ENCODE measurements at regions not wholly inside any gene's neighbourhood (a gene's known extent, or its start where the extent isn't known, plus 50 kb on each side); places are given as distances from the start of the nearest gene placed in this dataset.
"Not testable (repeated sequence)": the region's sequence is repeated elsewhere in the genome, so short reads cannot be mapped to it uniquely, and the experiment has no call there.

GRCh38 chr5:85515588-85515987 lies 1102.2 kb upstream of the COX7C start:
- H3K27me3 ChIP-seq (ENCODE audit: control insufficient read depth in 1 of 2, insufficient read depth in 2 of 2, low read length in 2 of 2) = no peaks in the 10 kb centered on the region
- no peaks in the 10 kb centered on the region for H3K36me3 ChIP-seq (ENCODE audit: control insufficient read depth in 2 of 2, insufficient read depth in 2 of 2, low read length in 2 of 2)
- H3K4me3 ChIP-seq (ENCODE audit: low read length in 2 of 2) = no peak overlapping the region
- no peak overlapping the region for H3K9ac ChIP-seq (ENCODE audit: low read length in 2 of 2)
- H3K4me1 ChIP-seq (ENCODE audit: control insufficient read depth, insufficient read depth, low read length) = no peaks in the 10 kb centered on the region
- no peak overlapping the region for H3K27ac ChIP-seq (ENCODE audit: low read length)
- H3K9me3 ChIP-seq (ENCODE audit: control insufficient read depth in 2 of 2, low read length in 2 of 2) = no peaks in the 10 kb centered on the region

DNA sequence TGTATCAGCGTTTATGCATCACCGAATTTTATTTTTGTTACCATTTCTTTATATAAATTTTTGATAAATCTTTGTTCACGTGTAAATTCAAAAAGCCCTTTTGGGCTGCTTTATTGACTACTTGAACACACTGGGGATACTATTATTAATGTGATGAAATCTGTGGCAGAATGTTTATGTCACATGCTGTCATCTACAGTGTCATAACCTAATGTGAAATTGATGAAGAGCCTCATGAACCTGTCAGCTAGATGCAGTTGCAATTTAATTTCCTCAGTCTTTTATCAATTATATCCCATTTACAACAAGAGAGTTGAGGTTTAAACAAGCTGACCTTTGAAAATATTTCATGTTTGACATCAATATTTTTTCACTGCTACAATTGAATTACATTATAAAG lies 1100.4 kb upstream of the COX7C start:
- Histone ChIP-seq H3K9ac (ENCODE audit: low read length in 2 of 2) (no peak overlapping the region), H3K4me1 (ENCODE audit: control insufficient read depth, insufficient read depth, low read length) (no peaks in the 10 kb centered on the region), H3K27ac (ENCODE audit: low read length) (no peak overlapping the region), H3K9me3 (ENCODE audit: control insufficient read depth in 2 of 2, low read length in 2 of 2) (no peaks in the 10 kb centered on the region), H3K4me3 (ENCODE audit: low read length in 2 of 2) (no peak overlapping the region), H3K36me3 (ENCODE audit: control insufficient read depth in 2 of 2, insufficient read depth in 2 of 2, low read length in 2 of 2) (no peaks in the 10 kb centered on the region), H3K27me3 (ENCODE audit: control insufficient read depth in 1 of 2, insufficient read depth in 2 of 2, low read length in 2 of 2) (no peaks in the 10 kb centered on the region)

DNA sequence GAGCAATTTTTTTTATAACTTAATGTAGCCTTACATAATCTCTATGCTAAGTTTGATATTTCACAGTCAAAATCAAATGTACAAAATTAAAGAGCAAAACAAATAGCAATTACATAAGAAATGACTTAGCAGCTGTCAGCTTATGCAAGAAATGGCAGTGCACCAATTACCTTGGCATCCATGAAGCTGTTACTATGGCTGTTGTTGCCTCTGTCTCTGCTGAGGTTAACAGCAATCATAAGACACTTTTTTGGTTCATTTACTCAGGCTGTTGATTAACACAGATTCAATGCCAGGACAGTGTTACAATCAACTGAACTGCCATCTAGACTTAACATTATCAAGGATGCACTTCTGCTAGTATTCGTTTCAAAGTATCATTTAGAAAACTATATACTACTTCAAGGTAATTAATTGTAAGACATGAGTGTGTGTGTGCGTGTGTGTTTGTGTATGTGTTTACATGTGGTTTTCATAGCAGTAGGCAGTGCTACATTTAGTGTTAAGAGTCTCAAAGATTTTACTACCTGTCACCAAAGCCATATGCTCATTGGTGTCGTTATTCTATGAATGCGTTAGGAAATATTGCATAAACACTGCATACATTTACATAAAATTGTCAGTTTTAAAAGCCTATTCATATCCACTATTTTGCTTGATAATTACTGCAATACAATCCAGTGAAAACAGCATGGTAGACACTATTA lies 1084.2 kb upstream of the COX7C start:
- Histone ChIP-seq H3K4me3 (ENCODE audit: low read length in 2 of 2) (no peak overlapping the region), H3K36me3 (ENCODE audit: control insufficient read depth in 2 of 2, insufficient read depth in 2 of 2, low read length in 2 of 2) (no peaks in the 10 kb centered on the region), H3K9me3 (ENCODE audit: control insufficient read depth in 2 of 2, low read length in 2 of 2) (no peaks in the 10 kb centered on the region), H3K9ac (ENCODE audit: low read length in 2 of 2) (no peak overlapping the region), H3K27ac (ENCODE audit: low read length) (no peak overlapping the region), H3K4me1 (ENCODE audit: control insufficient read depth, insufficient read depth, low read length) (no peaks in the 10 kb centered on the region), H3K27me3 (ENCODE audit: control insufficient read depth in 1 of 2, insufficient read depth in 2 of 2, low read length in 2 of 2) (no peaks in the 10 kb centered on the region)

DNA sequence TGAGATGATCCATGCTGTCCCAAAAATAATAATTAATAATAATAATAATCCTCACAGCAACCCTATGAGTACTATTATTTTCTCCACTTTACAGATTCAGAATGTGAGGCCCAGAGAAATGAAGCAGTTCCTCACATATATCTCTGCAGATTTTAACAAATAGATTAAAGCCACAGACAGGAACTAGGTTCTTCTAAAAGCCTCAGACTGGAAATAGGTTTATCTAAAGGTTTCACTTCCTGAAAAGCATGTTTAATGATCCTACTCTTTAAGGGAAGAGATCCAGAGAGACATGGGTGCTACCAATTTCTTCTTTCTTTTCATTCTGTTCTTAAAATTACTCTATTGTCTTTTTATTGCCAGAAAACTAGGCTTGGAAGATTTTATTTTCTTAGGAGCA lies 1079.4 kb upstream of the COX7C start:
- H3K4me1 ChIP-seq (ENCODE audit: control insufficient read depth, insufficient read depth, low read length) = no peaks in the 10 kb centered on the region
- H3K36me3 ChIP-seq (ENCODE audit: control insufficient read depth in 2 of 2, insufficient read depth in 2 of 2, low read length in 2 of 2) = no peaks in the 10 kb centered on the region
- H3K9ac ChIP-seq (ENCODE audit: low read length in 2 of 2) = no peak overlapping the region
- H3K27ac ChIP-seq (ENCODE audit: low read length) = no peak overlapping the region
- no peak overlapping the region for H3K4me3 ChIP-seq (ENCODE audit: low read length in 2 of 2)
- H3K27me3 ChIP-seq (ENCODE audit: control insufficient read depth in 1 of 2, insufficient read depth in 2 of 2, low read length in 2 of 2) = no peaks in the 10 kb centered on the region
- no peaks in the 10 kb centered on the region for H3K9me3 ChIP-seq (ENCODE audit: control insufficient read depth in 2 of 2, low read length in 2 of 2)

DNA sequence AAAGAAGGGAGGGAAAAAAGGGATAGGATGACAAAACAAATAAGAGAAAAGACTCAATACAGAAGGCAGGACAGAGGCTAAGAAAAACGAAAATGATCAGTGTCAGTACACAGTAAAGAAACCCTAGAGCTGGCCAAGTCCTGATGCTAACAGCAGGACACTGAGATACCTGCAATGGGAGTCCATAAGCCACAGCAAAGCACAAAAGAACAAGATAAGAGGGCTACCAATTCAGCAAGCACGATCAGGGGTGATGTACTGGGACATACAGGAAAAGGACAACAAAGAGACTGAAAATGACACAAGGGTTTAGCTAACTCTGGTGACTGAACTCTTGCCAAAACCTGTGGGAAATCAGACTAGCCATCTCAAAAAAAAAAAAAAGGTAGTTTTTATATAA lies 1072.6 kb upstream of the COX7C start:
- no peak overlapping the region for H3K9ac ChIP-seq (ENCODE audit: low read length in 2 of 2)
- H3K27me3 ChIP-seq (ENCODE audit: control insufficient read depth in 1 of 2, insufficient read depth in 2 of 2, low read length in 2 of 2) = no peaks in the 10 kb centered on the region
- no peak overlapping the region for H3K27ac ChIP-seq (ENCODE audit: low read length)
- no peaks in the 10 kb centered on the region for H3K36me3 ChIP-seq (ENCODE audit: control insufficient read depth in 2 of 2, insufficient read depth in 2 of 2, low read length in 2 of 2)
- H3K9me3 ChIP-seq (ENCODE audit: control insufficient read depth in 2 of 2, low read length in 2 of 2) = no peaks in the 10 kb centered on the region
- H3K4me3 ChIP-seq (ENCODE audit: low read length in 2 of 2) = no peak overlapping the region
- no peaks in the 10 kb centered on the region for H3K4me1 ChIP-seq (ENCODE audit: control insufficient read depth, insufficient read depth, low read length)

DNA sequence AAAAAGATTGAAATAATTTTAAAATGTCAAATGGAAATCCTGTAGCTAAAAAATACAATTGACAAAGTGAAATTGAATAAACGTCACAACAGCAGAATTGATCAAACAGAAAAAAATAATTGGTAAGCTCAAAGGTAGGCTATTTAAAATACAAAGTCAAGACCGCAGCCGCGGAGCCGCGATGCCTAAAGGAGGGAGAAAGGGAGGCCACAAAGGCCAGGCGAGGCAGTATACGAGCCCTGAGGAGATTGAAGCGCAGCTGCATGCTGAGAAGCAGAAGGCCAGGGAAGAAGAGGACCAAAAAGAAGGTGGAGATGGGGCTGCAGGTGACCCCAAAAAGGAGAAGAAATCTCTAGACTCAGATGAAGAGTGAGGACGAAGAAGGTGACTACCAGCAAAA lies 1068.5 kb upstream of the COX7C start:
- Histone ChIP-seq H3K9me3 (ENCODE audit: control insufficient read depth in 2 of 2, low read length in 2 of 2) (peaks cover 0 to 6% of the 10 kb centered on the region in 2 donors), H3K9ac (ENCODE audit: low read length in 2 of 2) (no peak overlapping the region), H3K27ac (ENCODE audit: low read length) (no peak overlapping the region), H3K36me3 (ENCODE audit: control insufficient read depth in 2 of 2, insufficient read depth in 2 of 2, low read length in 2 of 2) (no peaks in the 10 kb centered on the region), H3K4me3 (ENCODE audit: low read length in 2 of 2) (no peak overlapping the region), H3K4me1 (ENCODE audit: control insufficient read depth, insufficient read depth, low read length) (no peaks in the 10 kb centered on the region), H3K27me3 (ENCODE audit: control insufficient read depth in 1 of 2, insufficient read depth in 2 of 2, low read length in 2 of 2) (no peaks in the 10 kb centered on the region)

DNA sequence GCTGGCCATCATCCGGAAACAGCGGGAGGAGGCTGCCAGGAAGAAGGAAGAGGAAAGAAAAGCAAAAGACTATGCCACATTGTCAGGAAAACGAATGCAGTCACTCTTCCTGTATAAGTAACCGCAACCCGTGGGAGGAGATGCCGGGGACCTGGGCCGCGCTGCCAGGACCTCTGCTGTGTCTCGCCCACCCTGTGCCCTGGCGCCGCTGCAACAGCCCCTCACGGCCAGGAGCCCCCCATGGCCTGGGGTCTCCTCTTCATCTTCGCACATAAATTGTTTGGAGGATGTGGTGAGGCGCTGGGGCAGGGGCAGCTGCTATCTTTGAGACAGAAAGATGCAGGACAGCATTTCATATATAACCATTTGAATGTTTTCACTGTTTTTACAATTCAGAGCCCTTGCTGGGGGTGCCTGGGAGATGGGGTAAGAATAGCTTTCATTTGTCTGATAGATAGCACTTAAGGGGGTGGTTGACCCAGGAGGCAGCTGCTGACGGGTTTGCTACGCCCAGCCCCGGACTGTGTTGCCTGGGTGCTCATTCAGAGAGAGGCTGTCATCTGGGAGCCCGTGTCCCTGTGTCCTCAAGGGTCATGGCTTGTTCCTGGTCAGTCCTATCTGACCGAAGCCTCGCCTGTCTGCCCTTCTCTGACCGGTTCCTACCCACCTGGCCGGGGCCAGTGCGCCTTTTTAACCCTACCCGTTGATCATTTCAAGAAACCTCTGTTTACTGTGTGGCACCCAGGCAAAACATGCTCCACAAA lies 1067.7 kb upstream of the COX7C start:
- Histone ChIP-seq H3K36me3 (ENCODE audit: control insufficient read depth in 2 of 2, insufficient read depth in 2 of 2, low read length in 2 of 2) (no peaks in the 10 kb centered on the region), H3K9ac (ENCODE audit: low read length in 2 of 2) (no peak overlapping the region), H3K27ac (ENCODE audit: low read length) (no peak overlapping the region), H3K4me3 (ENCODE audit: low read length in 2 of 2) (no peak overlapping the region), H3K27me3 (ENCODE audit: control insufficient read depth in 1 of 2, insufficient read depth in 2 of 2, low read length in 2 of 2) (no peaks in the 10 kb centered on the region), H3K4me1 (ENCODE audit: control insufficient read depth, insufficient read depth, low read length) (no peaks in the 10 kb centered on the region), H3K9me3 (ENCODE audit: control insufficient read depth in 2 of 2, low read length in 2 of 2) (peaks cover 0 to 6% of the 10 kb centered on the region in 2 donors)

DNA sequence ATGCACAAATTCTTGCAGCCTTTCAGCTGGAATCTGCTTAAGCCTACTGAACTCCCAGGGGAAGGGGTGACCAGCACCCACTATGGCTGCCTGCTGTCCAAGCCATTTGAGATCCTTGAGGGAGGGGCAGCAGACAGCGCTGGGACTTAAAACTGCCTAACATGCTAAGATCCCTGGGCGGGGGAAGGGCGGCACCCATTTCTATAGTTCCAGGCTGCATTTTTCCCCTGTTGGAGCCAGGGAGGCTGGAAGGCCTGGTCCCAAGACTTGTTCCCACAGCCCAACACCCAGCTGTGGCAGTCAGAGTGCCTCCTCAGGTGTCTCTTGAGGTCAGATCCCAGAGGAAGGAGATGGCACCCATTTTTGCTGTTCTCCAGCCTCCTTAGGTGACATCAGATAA lies 1061.3 kb upstream of the COX7C start:
- H3K4me1 ChIP-seq (ENCODE audit: control insufficient read depth, insufficient read depth, low read length) = no peaks in the 10 kb centered on the region
- H3K9ac ChIP-seq (ENCODE audit: low read length in 2 of 2) = no peak overlapping the region
- no peak overlapping the region for H3K27ac ChIP-seq (ENCODE audit: low read length)
- H3K36me3 ChIP-seq (ENCODE audit: control insufficient read depth in 2 of 2, insufficient read depth in 2 of 2, low read length in 2 of 2) = no peaks in the 10 kb centered on the region
- peaks cover 3 to 11% of the 10 kb centered on the region in 2 donors for H3K9me3 ChIP-seq (ENCODE audit: control insufficient read depth in 2 of 2, low read length in 2 of 2)
- H3K27me3 ChIP-seq (ENCODE audit: control insufficient read depth in 1 of 2, insufficient read depth in 2 of 2, low read length in 2 of 2) = no peaks in the 10 kb centered on the region
- H3K4me3 ChIP-seq (ENCODE audit: low read length in 2 of 2) = no peak overlapping the region

- Histone ChIP-seq H3K27ac (ENCODE audit: low read length) (no peak overlapping the region), H3K4me3 (ENCODE audit: low read length in 2 of 2) (no peak overlapping the region), H3K9me3 (ENCODE audit: control insufficient read depth in 2 of 2, low read length in 2 of 2) (no peaks in the 10 kb centered on the region), H3K9ac (ENCODE audit: low read length in 2 of 2) (no peak overlapping the region), H3K36me3 (ENCODE audit: control insufficient read depth in 2 of 2, insufficient read depth in 2 of 2, low read length in 2 of 2) (no peaks in the 10 kb centered on the region), H3K27me3 (ENCODE audit: control insufficient read depth in 1 of 2, insufficient read depth in 2 of 2, low read length in 2 of 2) (no peaks in the 10 kb centered on the region), H3K4me1 (ENCODE audit: control insufficient read depth, insufficient read depth, low read length) (no peaks in the 10 kb centered on the region)
Measured at GRCh38 chr5:85576666-85577065, 1041.1 kb upstream of the COX7C start.

DNA sequence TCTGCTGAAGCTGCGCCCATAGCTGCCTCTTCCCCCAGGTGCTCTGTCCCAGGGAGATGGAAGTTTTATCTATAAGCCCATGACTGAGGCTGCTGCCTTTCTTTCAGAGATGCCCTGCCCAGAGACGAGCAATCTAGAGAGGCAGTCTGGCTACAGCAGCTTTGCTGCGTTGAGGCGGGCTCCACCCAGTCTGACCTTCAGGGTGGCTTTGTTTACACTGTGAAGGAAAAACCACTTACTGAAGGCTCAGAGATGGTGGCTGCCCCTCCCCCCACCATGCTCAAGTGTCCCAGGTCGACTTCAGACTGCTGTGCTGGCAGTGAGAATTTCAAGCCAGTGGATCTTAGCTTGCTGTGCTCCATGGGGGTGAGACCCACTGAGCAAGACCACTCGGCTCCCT lies 1029.9 kb upstream of the COX7C start:
- H3K4me3 ChIP-seq (ENCODE audit: low read length in 2 of 2); H3K9ac ChIP-seq (ENCODE audit: low read length in 2 of 2); H3K36me3 ChIP-seq (ENCODE audit: control insufficient read depth in 2 of 2, insufficient read depth in 2 of 2, low read length in 2 of 2); H3K27me3 ChIP-seq (ENCODE audit: control insufficient read depth in 1 of 2, insufficient read depth in 2 of 2, low read length in 2 of 2); H3K9me3 ChIP-seq (ENCODE audit: control insufficient read depth in 2 of 2, low read length in 2 of 2); H3K27ac ChIP-seq (ENCODE audit: low read length); H3K4me1 ChIP-seq (ENCODE audit: control insufficient read depth, insufficient read depth, low read length): not testable (repeated sequence)

DNA sequence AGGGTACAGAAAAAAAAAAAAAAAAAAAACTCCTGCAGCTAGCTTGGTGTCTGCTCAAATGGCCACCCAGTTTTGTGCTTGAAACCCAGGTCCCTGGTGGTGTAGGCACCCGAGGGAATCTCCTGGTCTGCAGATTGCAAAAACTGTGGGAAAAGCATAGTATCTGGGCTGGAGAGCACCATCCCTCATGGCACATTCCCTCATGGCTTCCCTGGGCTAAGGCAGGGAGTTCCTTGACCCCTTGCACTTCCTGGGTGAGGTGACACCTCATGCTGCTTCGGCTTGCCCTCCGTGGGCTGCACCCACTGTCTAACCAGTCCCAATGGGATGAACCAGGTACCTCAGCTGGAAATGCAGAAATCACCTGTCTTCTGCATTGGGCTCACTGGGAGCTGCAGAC lies 1029.5 kb upstream of the COX7C start:
- H3K36me3 ChIP-seq (ENCODE audit: control insufficient read depth in 2 of 2, insufficient read depth in 2 of 2, low read length in 2 of 2); H3K27ac ChIP-seq (ENCODE audit: low read length); H3K4me1 ChIP-seq (ENCODE audit: control insufficient read depth, insufficient read depth, low read length); H3K4me3 ChIP-seq (ENCODE audit: low read length in 2 of 2); H3K27me3 ChIP-seq (ENCODE audit: control insufficient read depth in 1 of 2, insufficient read depth in 2 of 2, low read length in 2 of 2); H3K9ac ChIP-seq (ENCODE audit: low read length in 2 of 2); H3K9me3 ChIP-seq (ENCODE audit: control insufficient read depth in 2 of 2, low read length in 2 of 2): not testable (repeated sequence)

All from stomach smooth muscle (tissue), 2 donors.